GM12878 (cell line): ENCODE measurements at regions not wholly inside any gene's neighbourhood (a gene's known extent, or its start where the extent isn't known, plus 50 kb on each side); places are given as distances from the start of the nearest gene placed in this dataset.

Experiments used
- ATAC-seq: fragments of 200-7000 bp; cut with Tn5 transposase; 3 replicates; pipeline ENCODE4 v1.9.1; 2020; ENCODE audit warnings: mild to moderate bottlenecking, moderate library complexity
- BruUV-seq: library from RNA; stranded (reverse); fragments of 400-500 nt; replicated peaks from 2 replicates; lab custom pipeline; 2021; lab: Mats Ljungman, UMichigan
- CTCF ChIA-PET: fragments of 300-600 bp; sonication (Branson Sonifier 250); formaldehyde crosslinking; extraction: SDS; loops from one replicate; lab custom pipeline; 2021; ENCODE audit warnings: inconsistent platforms; lab: Yijun Ruan, JAX
- POLR2A ChIA-PET: fragments of 350-600 bp; formaldehyde crosslinking; extraction: SDS; loops from one replicate; lab custom pipeline; 2021; ENCODE audit warnings: inconsistent platforms; lab: Charles Lee
- RAD21 ChIA-PET: fragments of 300-600 bp; sonication (Branson Sonifier 250); formaldehyde crosslinking; loops from one replicate; lab custom pipeline; 2023; ENCODE audit warnings: antibody characterized with exemption; ENCODE audit not compliant: unreplicated experiment; lab: Charles Lee
- SMC1A ChIA-PET: fragments of 300-600 bp; sonication (Branson Sonifier 250); formaldehyde crosslinking; loops from one replicate; lab custom pipeline; 2023; ENCODE audit not compliant: unreplicated experiment, uncharacterized antibody; lab: Charles Lee
- DNase-seq: peaks from one replicate; pipeline ENCODE4 v3.0.0-alpha.2; 2011; ENCODE audit warnings: low read depth, low spot score
- FAIRE-seq: peaks from 3 replicates; lab custom pipeline; 2011; peaks lifted over from hg19 to GRCh38; lab: Jason Lieb, UNC
- H2AFZ ChIP-seq: 2 replicates; pipeline ENCODE4 v1.6.0; 2011; ENCODE audit warnings: low read depth, low read length, control low read depth; ENCODE audit not compliant: control insufficient read depth
- H3K27ac ChIP-seq: 2 replicates; pipeline ENCODE4 v1.5.1; 2011; ENCODE audit warnings: control low read depth; ENCODE audit not compliant: control insufficient read depth, insufficient read depth
- H3K27me3 ChIP-seq, 2 experiments: replicated peaks in 1 of 2; 2 replicates each; pipeline versions ENCODE4 v1.6.0 to v1.6.1; 2011; ENCODE audit warnings: low read length in 1 of 2; ENCODE audit not compliant: control insufficient read depth in 2 of 2, insufficient read depth in 2 of 2
- H3K36me3 ChIP-seq, 2 experiments: 2 replicates each; pipeline ENCODE4 v1.5.1; 2011; ENCODE audit warnings: low read length in 1 of 2; ENCODE audit not compliant: control insufficient read depth in 2 of 2, insufficient read depth in 2 of 2
- H3K4me1 ChIP-seq: 2 replicates; pipeline ENCODE4 v1.6.1; 2011; ENCODE audit warnings: mild to moderate bottlenecking, low read length, moderate library complexity, mixed read lengths; ENCODE audit not compliant: control insufficient read depth, insufficient read depth
- H3K4me2 ChIP-seq: 2 replicates; pipeline ENCODE4 v1.6.0; 2011; ENCODE audit warnings: control low read depth; ENCODE audit not compliant: control insufficient read depth, insufficient read depth
- H3K4me3 ChIP-seq: fragments of 200-600 bp; sonication (generic); 2 replicates; pipeline ENCODE4 v1.5.1; 2016
- H3K79me2 ChIP-seq: 2 replicates; pipeline ENCODE4 v1.6.0; 2011; ENCODE audit warnings: low read length; ENCODE audit not compliant: control insufficient read depth, insufficient read depth
- H3K9ac ChIP-seq: 2 replicates; pipeline ENCODE4 v1.8.0; 2011; ENCODE audit warnings: low read length, control low read depth, mixed read lengths; ENCODE audit not compliant: control insufficient read depth, insufficient read depth
- H3K9me3 ChIP-seq: replicated peaks from 3 replicates; pipeline ENCODE4 v1.5.1; 2011; ENCODE audit warnings: mild to moderate bottlenecking, low read length; ENCODE audit not compliant: control insufficient read depth, insufficient read depth
- H4K20me1 ChIP-seq: 2 replicates; pipeline ENCODE4 v1.6.0; 2011; ENCODE audit not compliant: control insufficient read depth, insufficient read depth
- GATAD2B ChIP-seq: fragments of 450-650 bp; conservative IDR thresholded peaks from 2 replicates; pipeline ENCODE4 v1.6.1; 2017; ENCODE audit warnings: low read depth, mild to moderate bottlenecking, moderate library complexity
- HDAC2 ChIP-seq: fragments of 200-600 bp; sonication (generic); IDR thresholded peaks from 2 replicates; pipeline ENCODE4 v1.6.1; 2017
- IRF3 ChIP-seq: fragments of 450-650 bp; IDR thresholded peaks from 2 replicates; pipeline ENCODE4 v1.6.1; 2014; ENCODE audit warnings: mild to moderate bottlenecking
- MXI1 ChIP-seq: fragments of 150-350 bp; IDR thresholded peaks from 2 replicates; pipeline ENCODE4 v1.6.1; 2011; ENCODE audit warnings: low read depth, mild to moderate bottlenecking, inconsistent platforms, low read length, improper control_type of control experiment
- MYB ChIP-seq: fragments of 150-350 bp; IDR thresholded peaks from 2 replicates; pipeline ENCODE4 v1.6.1; 2014; ENCODE audit warnings: mild to moderate bottlenecking, low read depth, low read length, borderline replicate concordance
- NFXL1 ChIP-seq: fragments of 450-650 bp; IDR thresholded peaks from 2 replicates; pipeline ENCODE4 v1.6.1; 2017; ENCODE audit warnings: antibody characterized with exemption, mild to moderate bottlenecking, borderline replicate concordance
- RELA ChIP-seq: fragments of 450-650 bp; IDR thresholded peaks from 2 replicates; pipeline ENCODE4 v1.8.0; 2014; ENCODE audit warnings: borderline replicate concordance; ENCODE audit not compliant: partially characterized antibody
- RELB ChIP-seq: fragments of 450-650 bp; IDR thresholded peaks from 2 replicates; pipeline ENCODE4 v1.6.1; 2017; ENCODE audit warnings: low read depth, mild to moderate bottlenecking, moderate library complexity
- SIN3A ChIP-seq: IDR thresholded peaks from 2 replicates; pipeline ENCODE4 v1.6.1; 2012; ENCODE audit warnings: low read depth, low read length, improper control_type of control experiment
- SMC3 ChIP-seq: IDR thresholded peaks from 2 replicates; pipeline ENCODE4 v1.6.1; 2011; ENCODE audit warnings: low read length, improper control_type of control experiment, borderline replicate concordance
- STAT3 ChIP-seq: IDR thresholded peaks from 2 replicates; pipeline ENCODE4 v1.6.1; 2011; ENCODE audit warnings: low read depth, low read length, improper control_type of control experiment
- SUPT20H ChIP-seq: IDR thresholded peaks from 2 replicates; pipeline ENCODE4 v1.6.1; 2011; ENCODE audit warnings: low read depth, mild to moderate bottlenecking, low read length, moderate library complexity, borderline replicate concordance; ENCODE audit not compliant: control insufficient read depth
- ZZZ3 ChIP-seq: IDR thresholded peaks from 2 replicates; pipeline ENCODE4 v1.6.1; 2011; ENCODE audit warnings: low read depth; ENCODE audit not compliant: control insufficient read depth, insufficient read length
- WGBS: methylation state at CpG from one replicate; pipeline ENCODE4 v1.1.6; 2016; ENCODE audit warnings: low lambda C conversion rate; ENCODE audit not compliant: insufficient replicate concordance, insufficient coverage; ENCODE audit errors: missing lambda C conversion rate; 5-methylcytosine and 5-hydroxymethylcytosine counted together
- in situ Hi-C: fragments of 300-500 bp; cut with MboI; formaldehyde crosslinking; loops from 9 replicates; pipeline ENCODE4 v1.14.3; 2018; ENCODE audit warnings: mixed read lengths
- intact Hi-C: fragments of 100-400 bp; cut with micrococcal nuclease; formaldehyde crosslinking; loops from one replicate; pipeline ENCODE4 v1.14.2; 2022; ENCODE audit not compliant: unreplicated experiment

GRCh38 chr22:48698618-48699017 is 1129.1 kb downstream of the BRD1 start:
- FAIRE-seq (no peak), DNase-seq (no peak), ATAC-seq (no peak)
- intact Hi-C loops = no loop called here
- CTCF ChIA-PET = no interaction called here
- Histone ChIP-seq H3K27ac (no peak overlapping the region), H3K9ac (no peak overlapping the region), H4K20me1 (no peaks in the 10 kb centered on the region), H3K4me3 (no peak overlapping the region), H3K4me2 (no peak overlapping the region), H2AFZ (no peak overlapping the region), H3K27me3 (no peaks in the 10 kb centered on the region), H3K9me3 (no peaks in the 10 kb centered on the region; the same call in 2 of the 3 replicates), H3K4me1 (no peaks in the 10 kb centered on the region), H3K79me2 (no peaks in the 10 kb centered on the region), H3K36me3 (no peaks in the 10 kb centered on the region)
- no TSS peak for BruUV-seq
- RAD21 ChIA-PET = no interaction called here
- TF ChIP-seq SMC3 (no peak), GATAD2B (no peak), SIN3A (no peak), RELA (no peak), HDAC2 (no peak), IRF3 (no peak), ZZZ3 (no peak)
- in situ Hi-C loops = no loop called here
- POLR2A ChIA-PET = no interaction called here
- 18% methylated on average over 9 of the region's 13 CpGs for WGBS
- SMC1A ChIA-PET = no interaction called here

DNA sequence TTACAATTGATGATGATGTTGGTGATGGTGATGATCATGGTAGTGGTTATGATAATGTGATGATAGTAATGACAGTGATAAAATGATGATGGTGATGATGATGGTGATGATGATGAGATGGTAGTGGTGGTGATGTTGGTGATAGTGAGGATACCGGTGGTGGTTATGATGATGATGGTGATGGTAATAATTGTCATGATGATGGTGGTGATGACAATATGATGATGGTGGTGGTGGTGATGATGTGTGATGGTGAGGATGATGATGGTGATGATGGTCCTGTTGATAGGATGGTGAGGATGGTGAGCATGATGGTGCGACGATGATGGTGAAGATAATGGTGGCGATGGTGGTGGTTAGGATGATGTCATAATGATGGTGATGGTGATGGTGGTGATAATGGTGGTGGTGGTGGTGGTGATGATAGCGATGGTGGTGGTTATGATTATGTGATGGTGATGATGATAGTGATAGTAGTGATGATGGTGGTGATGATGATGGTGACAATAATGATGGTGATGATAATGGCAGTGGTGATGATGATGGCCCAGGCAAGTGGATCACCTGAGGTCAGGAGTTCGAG is 1129.9 kb downstream of the BRD1 start:
- H3K4me2 ChIP-seq = no peak overlapping the region
- ChIA-PET SMC1A (no interaction called here), RAD21 (no interaction called here), POLR2A (no interaction called here), CTCF (no interaction called here)
- no peaks in the 10 kb centered on the region; the same call in 2 of the 3 replicates for H3K9me3 ChIP-seq
- ATAC-seq = no peak
- no peak overlapping the region for H3K4me3 ChIP-seq
- H3K36me3 ChIP-seq = no peaks in the 10 kb centered on the region
- H4K20me1 ChIP-seq = no peaks in the 10 kb centered on the region
- H3K9ac ChIP-seq = no peak overlapping the region
- DNase-seq = no peak
- WGBS = 19% methylated on average over 6 of the region's 6 CpGs
- no peaks in the 10 kb centered on the region for H3K4me1 ChIP-seq
- H3K79me2 ChIP-seq = no peaks in the 10 kb centered on the region
- H3K27ac ChIP-seq = no peak overlapping the region
- BruUV-seq = no TSS peak
- intact Hi-C loops = no loop called here
- no peak for TF ChIP-seq MXI1
- no peak for TF ChIP-seq NFXL1
- TF ChIP-seq SUPT20H = no peak
- TF ChIP-seq RELB = no peak
- no peak for TF ChIP-seq STAT3
- TF ChIP-seq MYB = no peak
- no peak for FAIRE-seq
- in situ Hi-C loops = no loop called here
- no peak overlapping the region for H2AFZ ChIP-seq
- H3K27me3 ChIP-seq = no peaks in the 10 kb centered on the region
